Tibial nerve (tissue), 4 donors: ENCODE measurements at regions not wholly inside any gene's neighbourhood (a gene's known extent, or its start where the extent isn't known, plus 50 kb on each side); places are given as distances from the start of the nearest gene placed in this dataset.

Source experiments
- CTCF ChIP-seq, 5 experiments: fragments of 200-600 bp in 3 of 5; fragments of 450-650 bp in 2 of 5; sonication (generic) in 3 of 5; IDR thresholded peaks; one replicate each; pipeline ENCODE4 v1.5.1; 2016 to 2019; ENCODE audit warnings: antibody characterized with exemption in 5 of 5, mild to moderate bottlenecking in 3 of 5, moderate library complexity in 2 of 5
- EP300 ChIP-seq, 2 donors: sonication (generic); formaldehyde crosslinking; IDR thresholded peaks; one replicate each; pipeline ENCODE4 v1.6.1; 2017; ENCODE audit warnings: antibody characterized with exemption in 2 of 2, mild to moderate bottlenecking in 1 of 2

- no peak for TF ChIP-seq EP300 (IDR thresholded peaks at IDR 0.05)
- no peak for TF ChIP-seq CTCF (IDR thresholded peaks at IDR 0.05)
Measured at GRCh38 chr14:105898482-105899010, 372.2 kb downstream of the TMEM121 start.
